ENCODE measurements at regions not wholly inside any gene's neighbourhood (a gene's known extent, or its start where the extent isn't known, plus 50 kb on each side); places are given as distances from the start of the nearest gene placed in this dataset.

- peaks cover 15% of the 10 kb centered on the region for H3K27me3 Mint-ChIP-seq (ENCODE audit: insufficient read depth)
- no peaks in the 10 kb centered on the region for H3K36me3 Mint-ChIP-seq (ENCODE audit: low read depth)
- TF ChIP-seq CTCF (IDR thresholded peaks at IDR 0.05) = no peak
- no peak overlapping the region for H3K27ac Mint-ChIP-seq
- no peak overlapping the region for H3K4me3 Mint-ChIP-seq
- H3K4me1 Mint-ChIP-seq (ENCODE audit: low read depth) = no peaks in the 10 kb centered on the region; the same call in 1 of the 2 replicates
- DNase-seq = no peak
- no peaks in the 10 kb centered on the region for H3K9me3 Mint-ChIP-seq
Measured at GRCh38 chr2:134089454-134089853, 164.4 kb upstream of the MGAT5 start.

DNA sequence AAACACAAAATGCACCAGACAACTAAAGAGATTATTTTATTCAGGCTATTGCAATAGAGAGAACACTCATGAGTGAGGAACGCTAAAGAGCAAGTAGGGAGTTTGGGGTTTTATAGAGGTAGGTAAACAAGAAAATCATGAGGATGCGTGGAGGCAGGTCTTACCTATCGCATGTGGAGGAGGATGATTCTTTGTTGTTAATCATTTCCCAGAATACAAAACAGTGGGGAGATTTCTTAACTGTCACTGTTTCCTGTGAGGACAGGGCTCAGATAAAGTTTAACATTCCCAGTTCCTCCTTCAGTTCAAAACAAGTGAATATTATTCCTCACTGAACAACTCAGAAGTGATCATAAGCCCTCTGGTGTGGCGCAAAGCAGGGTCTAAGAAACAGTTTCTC is 156.1 kb upstream of the MGAT5 start:
- H3K4me3 Mint-ChIP-seq = no peak overlapping the region
- peaks cover 19% of the 10 kb centered on the region for H3K4me1 Mint-ChIP-seq (ENCODE audit: low read depth)
- DNase-seq = no peak
- no peaks in the 10 kb centered on the region for H3K9me3 Mint-ChIP-seq
- no peak overlapping the region for H3K27ac Mint-ChIP-seq
- no peaks in the 10 kb centered on the region for H3K36me3 Mint-ChIP-seq (ENCODE audit: low read depth)
- peaks cover 5% of the 10 kb centered on the region for H3K27me3 Mint-ChIP-seq (ENCODE audit: insufficient read depth)
- no peak for TF ChIP-seq CTCF (IDR thresholded peaks at IDR 0.05)

DNA sequence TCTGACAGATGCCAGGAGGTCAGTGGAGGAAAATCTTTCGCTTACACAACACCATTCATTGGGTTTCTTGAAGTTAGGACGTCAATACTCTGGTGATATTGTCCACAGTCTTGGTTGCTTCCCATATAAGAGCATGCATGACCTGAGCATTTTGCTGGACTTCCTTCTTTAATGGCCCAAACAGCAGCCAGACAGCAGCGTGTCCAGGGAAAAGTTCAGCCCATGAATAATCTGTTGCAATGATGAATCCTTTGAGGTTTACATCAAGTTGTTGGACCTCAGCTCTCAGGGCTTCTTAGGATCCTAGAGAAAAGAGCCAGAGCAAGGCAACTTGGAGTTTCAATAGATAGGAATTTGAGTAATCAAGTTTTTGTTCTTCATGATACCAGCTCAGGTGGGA is 155.6 kb upstream of the MGAT5 start:
- peaks cover 5% of the 10 kb centered on the region for H3K27me3 Mint-ChIP-seq (ENCODE audit: insufficient read depth)
- TF ChIP-seq CTCF (IDR thresholded peaks at IDR 0.05) = no peak
- no peak overlapping the region for H3K4me3 Mint-ChIP-seq
- peaks cover 22% of the 10 kb centered on the region for H3K4me1 Mint-ChIP-seq (ENCODE audit: low read depth)
- no peaks in the 10 kb centered on the region for H3K9me3 Mint-ChIP-seq
- H3K36me3 Mint-ChIP-seq (ENCODE audit: low read depth) = no peaks in the 10 kb centered on the region
- no peak overlapping the region for H3K27ac Mint-ChIP-seq
- DNase-seq = no peak

- Mint-ChIP-seq H3K27me3 (ENCODE audit: insufficient read depth) (peaks cover 10% of the 10 kb centered on the region), H3K4me1 (ENCODE audit: low read depth) (peaks cover 25% of the 10 kb centered on the region), H3K27ac (no peak overlapping the region), H3K36me3 (ENCODE audit: low read depth) (no peaks in the 10 kb centered on the region), H3K9me3 (no peaks in the 10 kb centered on the region), H3K4me3 (no peak overlapping the region)
- no peak for DNase-seq
- TF ChIP-seq CTCF (IDR thresholded peaks at IDR 0.05) = no peak
Measured at GRCh38 chr2:134099273-134099672, 154.6 kb upstream of the MGAT5 start.

DNA sequence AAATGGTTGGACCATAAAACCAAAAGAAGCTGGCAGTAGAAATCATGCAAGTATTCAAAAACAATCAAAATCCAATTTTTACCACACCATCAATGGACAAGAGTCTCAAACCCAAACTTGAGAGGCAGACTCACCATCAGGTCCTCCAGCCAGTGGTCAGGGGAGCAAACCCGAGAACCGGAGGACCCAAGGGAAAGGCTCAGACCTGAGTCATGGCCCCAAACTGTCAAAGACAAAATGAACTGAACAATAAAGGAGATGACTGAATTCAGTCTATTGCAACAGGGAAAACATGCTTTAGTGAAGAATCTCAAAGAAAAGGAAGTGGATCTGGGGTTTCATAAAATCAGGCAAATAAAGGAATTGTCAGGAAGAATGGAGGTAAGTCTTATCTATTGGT is 150.7 kb upstream of the MGAT5 start:
- H3K4me3 Mint-ChIP-seq = no peak overlapping the region

More for the DNA sequence above, 150.7 kb upstream of the MGAT5 start:
- Mint-ChIP-seq H3K27ac (no peak overlapping the region), H3K4me1 (ENCODE audit: low read depth) (peaks cover 30% of the 10 kb centered on the region), H3K36me3 (ENCODE audit: low read depth) (peaks cover 4% of the 10 kb centered on the region; the same call in 1 of the 2 replicates), H3K9me3 (no peaks in the 10 kb centered on the region), H3K27me3 (ENCODE audit: insufficient read depth) (peaks cover 5% of the 10 kb centered on the region; the same call in 1 of the 2 replicates)
- DNase-seq = no peak
- no peak for TF ChIP-seq CTCF (IDR thresholded peaks at IDR 0.05)
